Peyer's patch (tissue), 4 donors: ENCODE measurements at regions not wholly inside any gene's neighbourhood (a gene's known extent, or its start where the extent isn't known, plus 50 kb on each side); places are given as distances from the start of the nearest gene placed in this dataset.

Source experiments
- DNase-seq, 3 donors: peaks; one replicate each; pipeline ENCODE4 v3.0.0-alpha.2; 2017 to 2019
- H3K27ac ChIP-seq, 4 donors: fragments of 200-600 bp; sonication (generic); one replicate each; pipeline ENCODE4 v1.5.1; 2016 to 2019
- H3K27me3 ChIP-seq, 2 donors: fragments of 200-600 bp; sonication (generic); one replicate each; pipeline ENCODE4 v1.5.1; 2019
- H3K36me3 ChIP-seq, 3 donors: fragments of 200-600 bp; sonication (generic); one replicate each; pipeline ENCODE4 v1.5.1; 2016 to 2019
- H3K4me1 ChIP-seq, 4 donors: fragments of 200-600 bp; sonication (generic); one replicate each; pipeline ENCODE4 v1.5.1; 2016 to 2019
- H3K4me3 ChIP-seq, 4 donors: fragments of 200-600 bp; sonication (generic); 1 replicate in 3 of 4; 2 replicates in 1 of 4; pipeline ENCODE4 v1.5.1; 2016 to 2019; ENCODE audit warnings: mild to moderate bottlenecking in 1 of 4
- H3K9me3 ChIP-seq, 4 donors: fragments of 200-600 bp; sonication (generic); one replicate each; pipeline ENCODE4 v1.5.1; 2016 to 2019; ENCODE audit warnings: mild to moderate bottlenecking in 1 of 4
- POLR2A ChIP-seq, 2 donors: fragments of 450-650 bp; IDR thresholded peaks; one replicate each; pipeline ENCODE4 v1.5.1; 2017; ENCODE audit warnings: antibody characterized with exemption in 2 of 2, mild to moderate bottlenecking in 2 of 2, moderate library complexity in 2 of 2
- small RNA-seq, 2 donors: library from RNA; depleted of rRNA; stranded (forward); fragments of <200 nt; gene quantifications; one replicate each; pipeline ENCODE3, GENCODE V24; 2016
- TF ChIP-seq, protein P1 (sequence below), 6 experiments: fragments of 450-650 bp in 4 of 6; fragments of 200-600 bp in 2 of 6; sonication (generic) in 1 of 6; IDR thresholded peaks; one replicate each; pipeline ENCODE4 v1.5.1; 2017 to 2019; ENCODE audit warnings: antibody characterized with exemption in 6 of 6, mild to moderate bottlenecking in 3 of 6, moderate library complexity in 1 of 6

DNA sequence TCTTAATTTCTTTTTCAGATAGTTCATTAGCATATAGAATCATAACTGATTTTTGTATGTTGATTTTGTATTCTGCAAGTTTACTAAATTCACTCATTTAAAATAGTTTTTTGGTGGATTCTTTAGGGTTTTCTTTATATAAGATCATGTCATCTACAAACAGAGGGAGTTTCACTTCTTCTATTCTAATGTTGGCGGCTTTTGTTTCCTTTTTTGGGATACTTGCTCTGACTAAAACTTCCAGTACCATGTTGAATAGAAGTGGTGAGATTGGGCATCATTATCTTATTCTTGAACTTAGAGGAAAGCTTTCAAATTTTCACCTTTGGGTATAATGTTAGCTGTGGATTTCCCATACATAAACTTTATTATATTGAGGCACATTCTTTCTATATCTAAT, 296.9 kb downstream of the BCKDHB start:
- no peak overlapping the region for H3K4me3 ChIP-seq
- no peaks in the 10 kb centered on the region for H3K27me3 ChIP-seq
- DNase-seq, result no peak
- TF ChIP-seq POLR2A (IDR thresholded peaks at IDR 0.05), result no peak
- TF ChIP-seq, protein P1, sequence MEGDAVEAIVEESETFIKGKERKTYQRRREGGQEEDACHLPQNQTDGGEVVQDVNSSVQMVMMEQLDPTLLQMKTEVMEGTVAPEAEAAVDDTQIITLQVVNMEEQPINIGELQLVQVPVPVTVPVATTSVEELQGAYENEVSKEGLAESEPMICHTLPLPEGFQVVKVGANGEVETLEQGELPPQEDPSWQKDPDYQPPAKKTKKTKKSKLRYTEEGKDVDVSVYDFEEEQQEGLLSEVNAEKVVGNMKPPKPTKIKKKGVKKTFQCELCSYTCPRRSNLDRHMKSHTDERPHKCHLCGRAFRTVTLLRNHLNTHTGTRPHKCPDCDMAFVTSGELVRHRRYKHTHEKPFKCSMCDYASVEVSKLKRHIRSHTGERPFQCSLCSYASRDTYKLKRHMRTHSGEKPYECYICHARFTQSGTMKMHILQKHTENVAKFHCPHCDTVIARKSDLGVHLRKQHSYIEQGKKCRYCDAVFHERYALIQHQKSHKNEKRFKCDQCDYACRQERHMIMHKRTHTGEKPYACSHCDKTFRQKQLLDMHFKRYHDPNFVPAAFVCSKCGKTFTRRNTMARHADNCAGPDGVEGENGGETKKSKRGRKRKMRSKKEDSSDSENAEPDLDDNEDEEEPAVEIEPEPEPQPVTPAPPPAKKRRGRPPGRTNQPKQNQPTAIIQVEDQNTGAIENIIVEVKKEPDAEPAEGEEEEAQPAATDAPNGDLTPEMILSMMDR (IDR thresholded peaks at IDR 0.05), result no peak
- H3K27ac ChIP-seq, result no peak overlapping the region
- no peaks in the 10 kb centered on the region for H3K4me1 ChIP-seq
- peaks cover 0 to 4% (median 0%) of the 10 kb centered on the region in 4 donors for H3K9me3 ChIP-seq
- no peaks in the 10 kb centered on the region for H3K36me3 ChIP-seq

DNA sequence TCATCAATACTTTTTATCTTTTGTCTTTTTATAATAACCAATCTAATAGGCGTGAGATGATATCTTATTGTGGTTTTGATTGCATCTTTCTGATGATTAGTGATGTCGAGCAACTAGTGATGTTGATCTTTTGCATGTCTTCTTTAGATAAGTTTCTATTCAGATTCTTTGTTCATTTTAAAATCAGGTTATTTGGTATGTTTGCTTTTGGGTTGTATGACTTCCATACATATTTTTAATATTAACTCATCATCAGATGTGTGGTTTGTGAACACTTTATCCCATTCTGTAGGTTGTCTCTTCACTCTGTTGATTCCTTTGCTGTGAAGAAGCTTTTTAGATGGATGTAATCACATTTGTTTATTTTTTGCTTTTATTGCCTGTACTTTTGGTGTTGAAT, 295.8 kb downstream of the BCKDHB start:
- no peaks in the 10 kb centered on the region for H3K4me1 ChIP-seq
- no peak overlapping the region for H3K4me3 ChIP-seq
- DNase-seq, result no peak
- no peak overlapping the region for H3K27ac ChIP-seq
- peaks cover 0 to 4% (median 0%) of the 10 kb centered on the region in 4 donors for H3K9me3 ChIP-seq
- no peak for TF ChIP-seq POLR2A (IDR thresholded peaks at IDR 0.05)
- TF ChIP-seq, protein P1 (IDR thresholded peaks at IDR 0.05), result no peak
- H3K36me3 ChIP-seq, result no peaks in the 10 kb centered on the region
- no peaks in the 10 kb centered on the region for H3K27me3 ChIP-seq

Small RNA genes lying in the stretch of these regions (small RNA-seq; reads per million reads assigned to genes)
- gene AL596028.1 (0 reads per million in 2 donors), gene RNA5SP210 (0 reads per million in 2 donors)
